Caco-2 (cell line): ENCODE measurements at regions not wholly inside any gene's neighbourhood (a gene's known extent, or its start where the extent isn't known, plus 50 kb on each side); places are given as distances from the start of the nearest gene placed in this dataset.

Experiments
- BruUV-seq: library from RNA; stranded (reverse); fragments of 400-500 nt; replicated peaks from 2 replicates; lab custom pipeline; 2021; lab: Mats Ljungman, UMichigan
- CTCF ChIA-PET: fragments of 300-600 bp; sonication (Branson Sonifier 250); formaldehyde crosslinking; loops from one replicate; lab custom pipeline; 2022; ENCODE audit warnings: antibody characterized with exemption; lab: Charles Lee
- POLR2A ChIA-PET: fragments of 300-600 bp; sonication (Branson Sonifier 250); formaldehyde crosslinking; loops from one replicate; lab custom pipeline; 2022; ENCODE audit warnings: antibody characterized with exemption; lab: Charles Lee
- DNase-seq, 2 experiments: peaks; one replicate each; pipeline versions ENCODE4 v3.0.0 to v3.0.0-alpha.2; 2020 to 2022
- H3K27me3 ChIP-seq: replicated peaks from 2 replicates; pipeline ENCODE4 v1.6.0; 2011; ENCODE audit warnings: low read length; ENCODE audit not compliant: control insufficient read depth, insufficient read depth
- H3K36me3 ChIP-seq: 2 replicates; pipeline ENCODE4 v1.5.1; 2011; ENCODE audit warnings: low read length; ENCODE audit not compliant: control insufficient read depth, insufficient read depth
- H3K4me1 ChIP-seq: fragments of 250-450 bp; sonication (Bioruptor Pico); 2 replicates; pipeline ENCODE4 v1.5.1; 2020; ENCODE audit warnings: mild to moderate bottlenecking
- H3K4me3 ChIP-seq: 2 replicates; pipeline ENCODE4 v1.5.1; 2011; ENCODE audit warnings: low read depth, mild to moderate bottlenecking, control low read depth, low read length
- H3K9me3 ChIP-seq: fragments of 250-450 bp; sonication (Bioruptor Pico); 2 replicates; pipeline ENCODE4 v1.5.1; 2020; ENCODE audit warnings: mild to moderate bottlenecking, moderate library complexity
- H3K27ac Mint-ChIP-seq: one replicate; pipeline ENCODE4 v1.8.0; 2022; ENCODE audit warnings: mixed read lengths; ENCODE audit not compliant: unreplicated experiment
- H3K27me3 Mint-ChIP-seq: one replicate; pipeline ENCODE4 v1.8.0; 2022; ENCODE audit warnings: mixed read lengths; ENCODE audit not compliant: insufficient read depth, unreplicated experiment
- H3K36me3 Mint-ChIP-seq: one replicate; pipeline ENCODE4 v1.8.0; 2022; ENCODE audit warnings: mild to moderate bottlenecking, mixed read lengths; ENCODE audit not compliant: insufficient read depth, unreplicated experiment
- H3K4me1 Mint-ChIP-seq: one replicate; pipeline ENCODE4 v1.8.0; 2022; ENCODE audit warnings: low read depth, mixed read lengths; ENCODE audit not compliant: unreplicated experiment
- H3K4me3 Mint-ChIP-seq: one replicate; pipeline ENCODE4 v1.8.0; 2022; ENCODE audit warnings: mild to moderate bottlenecking, moderate library complexity, mixed read lengths; ENCODE audit not compliant: unreplicated experiment
- H3K9me3 Mint-ChIP-seq: one replicate; pipeline ENCODE4 v1.8.0; 2022; ENCODE audit warnings: mixed read lengths; ENCODE audit not compliant: unreplicated experiment
- CTCF ChIP-seq, 2 experiments: fragments of 200-600 bp in 1 of 2; IDR thresholded peaks; 1 replicate in 1 of 2; 2 replicates in 1 of 2; pipeline versions ENCODE4 v1.5.1 to v1.8.0; 2011 to 2022; ENCODE audit warnings: antibody characterized with exemption in 1 of 2, control low read depth in 1 of 2, inconsistent platforms in 1 of 2, low read depth in 1 of 2, low read length in 1 of 2, mild to moderate bottlenecking in 1 of 2, moderate library complexity in 1 of 2; ENCODE audit not compliant: insufficient read depth in 1 of 2, severe bottlenecking in 1 of 2, unreplicated experiment in 1 of 2
- intact Hi-C: fragments of 100-400 bp; cut with micrococcal nuclease; formaldehyde crosslinking; loops from one replicate; pipeline ENCODE4 v1.10.0; 2022; ENCODE audit not compliant: unreplicated experiment

GRCh38 chrX:14476205-14476604 is 53.1 kb upstream of the GLRA2 start:
- Histone ChIP-seq H3K27me3 (no peaks in the 10 kb centered on the region), H3K4me1 (no peaks in the 10 kb centered on the region), H3K9me3 (no peaks in the 10 kb centered on the region), H3K4me3 (no peak overlapping the region), H3K36me3 (no peaks in the 10 kb centered on the region)
- ChIA-PET POLR2A (no interaction called here), CTCF (no interaction called here)
- Mint-ChIP-seq H3K27me3 (no peaks in the 10 kb centered on the region), H3K27ac (no peak overlapping the region), H3K9me3 (no peaks in the 10 kb centered on the region), H3K36me3 (no peaks in the 10 kb centered on the region), H3K4me1 (no peaks in the 10 kb centered on the region), H3K4me3 (no peak overlapping the region)
- no TSS peak for BruUV-seq
- no peak for TF ChIP-seq CTCF (IDR thresholded peaks at IDR 0.05; ENCODE audit: insufficient read depth in 1 of 2, low read depth in 1 of 2, low read length in 1 of 2, severe bottlenecking in 1 of 2, unreplicated experiment in 1 of 2)
- intact Hi-C loops = no loop called here
- DNase-seq = no peak

- DNase-seq = no peak
- no TSS peak for BruUV-seq
- Mint-ChIP-seq H3K27ac (no peak overlapping the region), H3K36me3 (no peaks in the 10 kb centered on the region), H3K4me3 (no peak overlapping the region), H3K27me3 (peaks cover 3% of the 10 kb centered on the region), H3K9me3 (no peaks in the 10 kb centered on the region), H3K4me1 (no peaks in the 10 kb centered on the region)
- Histone ChIP-seq H3K9me3 (no peaks in the 10 kb centered on the region), H3K4me3 (no peak overlapping the region), H3K36me3 (no peaks in the 10 kb centered on the region), H3K4me1 (no peaks in the 10 kb centered on the region), H3K27me3 (no peaks in the 10 kb centered on the region)
- TF ChIP-seq CTCF (IDR thresholded peaks at IDR 0.05; ENCODE audit: insufficient read depth in 1 of 2, low read depth in 1 of 2, low read length in 1 of 2, severe bottlenecking in 1 of 2, unreplicated experiment in 1 of 2) = no peak
- ChIA-PET POLR2A (no interaction called here), CTCF (no interaction called here)
- intact Hi-C loops = no loop called here
Observed at GRCh38 chrX:14449773-14450172, 79.6 kb upstream of the GLRA2 start.

- H3K36me3 ChIP-seq = no peaks in the 10 kb centered on the region
- H3K4me1 ChIP-seq = no peaks in the 10 kb centered on the region
- ChIA-PET CTCF (no interaction called here), POLR2A (no interaction called here)
- Mint-ChIP-seq H3K4me1 (no peaks in the 10 kb centered on the region), H3K36me3 (no peaks in the 10 kb centered on the region), H3K4me3 (no peak overlapping the region), H3K27me3 (peaks cover 3% of the 10 kb centered on the region), H3K9me3 (no peaks in the 10 kb centered on the region), H3K27ac (no peak overlapping the region)
- no peaks in the 10 kb centered on the region for H3K9me3 ChIP-seq
- DNase-seq = no peak
- no peak for TF ChIP-seq CTCF (IDR thresholded peaks at IDR 0.05; ENCODE audit: insufficient read depth in 1 of 2, low read depth in 1 of 2, low read length in 1 of 2, severe bottlenecking in 1 of 2, unreplicated experiment in 1 of 2)
- no peaks in the 10 kb centered on the region for H3K27me3 ChIP-seq
- no peak overlapping the region for H3K4me3 ChIP-seq
- intact Hi-C loops = no loop called here
- no TSS peak for BruUV-seq
Observed at GRCh38 chrX:14448406-14448805, 80.9 kb upstream of the GLRA2 start.
